GM10266 (cell line): ENCODE measurements at regions not wholly inside any gene's neighbourhood (a gene's known extent, or its start where the extent isn't known, plus 50 kb on each side); places are given as distances from the start of the nearest gene placed in this dataset.

Experiments used
- DNase-seq: peaks from one replicate; pipeline ENCODE4 v3.0.0; 2012; ENCODE audit errors: extremely low spot score
- TF ChIP-seq, protein P1 (sequence below): IDR thresholded peaks from 2 replicates; pipeline ENCODE4 v1.5.1; 2012; ENCODE audit warnings: mild to moderate bottlenecking, low read depth; ENCODE audit not compliant: control insufficient read depth, insufficient read depth; ENCODE audit errors: missing control alignments

DNA sequence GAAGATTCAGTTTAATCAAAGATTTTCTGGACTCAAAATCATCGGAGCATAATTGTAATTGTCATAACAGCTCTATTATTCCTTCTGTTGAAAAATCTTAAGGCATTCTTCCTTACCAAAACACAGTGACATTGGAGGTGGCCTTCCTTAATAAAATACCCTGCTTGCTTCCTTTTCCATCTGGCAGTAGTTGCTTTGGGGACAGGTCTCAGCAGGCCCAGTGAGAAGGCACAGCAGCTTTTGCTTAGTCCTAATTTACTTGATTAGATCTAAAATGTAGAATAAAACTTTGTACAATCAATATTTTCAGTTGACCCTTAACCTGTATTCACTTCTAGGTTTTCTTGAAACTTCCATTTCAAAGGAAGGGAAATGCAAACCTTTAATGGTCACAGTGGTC, 471.6 kb downstream of the PCDH20 start:
- TF ChIP-seq, protein P1, sequence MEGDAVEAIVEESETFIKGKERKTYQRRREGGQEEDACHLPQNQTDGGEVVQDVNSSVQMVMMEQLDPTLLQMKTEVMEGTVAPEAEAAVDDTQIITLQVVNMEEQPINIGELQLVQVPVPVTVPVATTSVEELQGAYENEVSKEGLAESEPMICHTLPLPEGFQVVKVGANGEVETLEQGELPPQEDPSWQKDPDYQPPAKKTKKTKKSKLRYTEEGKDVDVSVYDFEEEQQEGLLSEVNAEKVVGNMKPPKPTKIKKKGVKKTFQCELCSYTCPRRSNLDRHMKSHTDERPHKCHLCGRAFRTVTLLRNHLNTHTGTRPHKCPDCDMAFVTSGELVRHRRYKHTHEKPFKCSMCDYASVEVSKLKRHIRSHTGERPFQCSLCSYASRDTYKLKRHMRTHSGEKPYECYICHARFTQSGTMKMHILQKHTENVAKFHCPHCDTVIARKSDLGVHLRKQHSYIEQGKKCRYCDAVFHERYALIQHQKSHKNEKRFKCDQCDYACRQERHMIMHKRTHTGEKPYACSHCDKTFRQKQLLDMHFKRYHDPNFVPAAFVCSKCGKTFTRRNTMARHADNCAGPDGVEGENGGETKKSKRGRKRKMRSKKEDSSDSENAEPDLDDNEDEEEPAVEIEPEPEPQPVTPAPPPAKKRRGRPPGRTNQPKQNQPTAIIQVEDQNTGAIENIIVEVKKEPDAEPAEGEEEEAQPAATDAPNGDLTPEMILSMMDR, result no peak
- DNase-seq, result no peak

DNA sequence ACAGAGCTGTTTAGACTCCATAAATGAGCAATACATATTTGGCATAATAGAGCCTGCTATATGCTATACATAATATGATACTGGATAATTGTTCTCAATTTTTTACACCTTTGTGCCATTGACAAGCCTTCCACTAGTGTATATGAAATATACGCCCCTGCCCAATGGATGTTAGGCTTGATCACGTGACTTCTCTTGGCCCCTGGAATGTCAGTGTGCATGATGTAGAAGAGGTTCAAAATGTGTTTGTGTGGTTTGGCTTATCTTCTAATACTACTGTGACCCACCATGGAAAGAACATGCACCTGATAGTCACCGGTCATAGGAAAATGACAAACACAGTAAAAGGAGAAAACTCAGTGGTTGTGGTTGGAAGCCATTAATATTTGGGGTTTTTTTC, 479.4 kb downstream of the PCDH20 start:
- TF ChIP-seq, protein P1, result no peak
- DNase-seq, result no peak

DNA sequence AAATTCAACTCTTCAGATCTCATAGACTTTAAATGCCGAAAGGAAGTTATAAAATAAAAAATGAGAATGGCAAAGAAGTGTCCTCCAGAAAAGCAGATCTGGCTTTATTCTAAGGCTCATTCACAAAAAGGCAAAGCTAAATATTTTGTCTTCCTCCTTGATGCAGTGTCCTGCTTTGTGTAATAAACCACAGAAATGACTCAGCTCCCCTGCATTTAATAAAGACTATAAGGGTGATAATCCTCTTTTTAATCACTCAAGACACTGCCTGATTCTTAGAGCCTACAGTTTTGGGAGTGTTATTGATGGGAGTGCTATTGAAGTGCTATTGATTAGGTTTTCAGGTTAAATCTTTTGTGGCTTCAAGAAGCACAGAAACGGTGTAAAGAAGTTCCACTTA, 482.0 kb downstream of the PCDH20 start:
- no peak for DNase-seq
- TF ChIP-seq, protein P1, result no peak

DNA sequence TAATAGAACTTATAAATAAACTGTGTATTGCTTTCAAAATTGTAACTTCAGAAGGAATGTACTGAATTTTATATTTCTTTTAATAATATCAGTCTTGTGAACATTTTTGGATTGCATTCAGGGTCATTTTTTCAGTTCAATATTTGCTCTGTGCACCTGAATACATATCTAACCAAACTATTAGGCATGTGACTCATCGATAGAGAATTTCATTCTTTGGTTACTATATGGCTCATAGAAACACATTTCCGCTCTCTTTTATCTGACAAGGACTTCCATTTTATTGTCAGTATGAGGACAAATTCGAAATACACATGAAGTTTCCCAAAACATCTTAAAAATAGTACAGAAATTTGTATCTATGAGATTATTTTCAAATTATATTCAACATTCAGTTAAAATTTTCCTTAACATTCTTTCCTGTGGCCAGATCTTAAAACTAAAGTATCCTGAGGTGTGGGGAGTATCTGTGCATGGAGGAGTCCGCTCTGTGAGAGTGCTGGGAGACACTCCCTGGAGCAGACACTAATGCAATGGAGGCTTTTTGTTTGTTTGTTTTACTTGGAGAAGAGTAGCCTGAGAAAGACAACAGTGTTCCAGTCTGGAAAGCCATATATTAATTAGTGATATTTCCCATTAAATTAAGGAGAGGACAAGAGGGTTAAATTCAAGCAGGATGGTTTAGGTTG, 483.6 kb downstream of the PCDH20 start:
- no peak for DNase-seq
- TF ChIP-seq, protein P1, result no peak

DNA sequence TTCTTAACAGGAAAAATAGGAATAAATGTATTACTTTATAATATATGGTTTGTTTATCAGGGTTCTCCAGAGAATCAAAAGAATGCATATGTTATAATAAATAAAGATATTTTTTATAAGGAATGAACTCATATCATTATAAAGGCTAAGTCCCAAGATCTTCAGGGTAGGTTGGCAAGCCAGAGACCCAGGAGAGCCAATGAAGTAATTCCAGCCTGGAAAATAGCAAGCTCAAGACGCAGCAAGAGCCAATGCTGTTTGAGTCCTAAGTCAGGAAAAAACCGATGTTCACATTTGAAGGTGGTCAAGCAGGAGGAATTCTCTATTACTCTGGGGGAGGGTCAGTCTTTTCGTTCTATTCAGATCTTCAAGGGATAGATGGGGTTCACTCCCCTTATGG, 490.0 kb downstream of the PCDH20 start:
- TF ChIP-seq, protein P1, result no peak
- DNase-seq, result no peak

DNA sequence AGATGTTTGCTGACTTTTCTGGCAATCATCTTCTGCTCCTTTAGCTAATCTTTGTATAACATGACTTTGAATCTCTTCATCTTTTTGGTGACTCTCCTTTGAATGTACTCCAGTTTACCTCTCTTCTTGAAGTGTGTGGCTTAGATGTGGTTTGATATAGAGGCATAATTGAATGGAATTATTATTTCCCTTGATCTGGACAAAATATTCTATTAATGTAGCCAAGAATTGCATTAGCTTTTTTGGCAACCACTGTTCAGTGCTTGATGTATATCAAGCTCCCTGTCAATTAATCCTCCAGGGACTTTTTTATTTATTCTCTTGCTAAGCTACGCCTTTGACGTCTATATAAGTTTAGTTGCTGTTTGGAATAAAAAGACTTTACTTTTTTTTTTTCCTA, 490.8 kb downstream of the PCDH20 start:
- TF ChIP-seq, protein P1, result no peak
- DNase-seq, result no peak

DNA sequence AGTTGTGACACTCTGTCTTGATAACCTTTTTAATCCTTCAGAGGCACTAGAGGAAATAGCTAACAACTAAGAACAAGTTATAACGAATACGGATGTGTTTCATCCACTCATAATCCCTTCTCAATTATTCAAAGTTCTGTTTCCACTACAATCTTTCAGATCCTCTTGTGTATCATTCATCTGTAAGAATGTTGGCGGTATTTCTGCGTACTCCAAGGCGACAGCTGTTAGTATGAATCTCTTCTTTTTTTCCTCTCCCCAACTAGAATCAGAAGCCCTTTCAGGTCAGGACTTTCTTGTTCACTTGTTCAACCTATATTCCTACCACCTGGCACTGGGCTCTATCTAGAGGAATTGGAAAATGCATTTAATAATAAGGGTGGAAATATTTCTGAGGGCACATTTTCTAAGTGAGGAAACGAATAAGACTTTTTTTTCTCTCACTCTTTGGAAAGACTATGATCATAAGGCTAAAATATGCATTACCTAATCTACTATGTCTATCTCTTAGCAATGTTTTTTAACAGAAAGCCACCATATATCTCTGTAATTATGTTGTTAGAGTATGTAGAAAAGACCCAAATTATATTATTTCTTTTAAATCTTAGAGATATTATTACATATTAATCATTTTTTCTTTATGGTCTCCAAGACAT, 492.9 kb downstream of the PCDH20 start:
- DNase-seq, result no peak

More for the DNA sequence above, 492.9 kb downstream of the PCDH20 start:
- TF ChIP-seq, protein P1, result no peak
